Right lung (tissue), 2 donors: ENCODE measurements at regions not wholly inside any gene's neighbourhood (a gene's known extent, or its start where the extent isn't known, plus 50 kb on each side); places are given as distances from the start of the nearest gene placed in this dataset.

Source experiments
- DNase-seq, 2 donors: peaks; one replicate each; pipeline ENCODE4 v3.0.0-alpha.2; 2013

DNA sequence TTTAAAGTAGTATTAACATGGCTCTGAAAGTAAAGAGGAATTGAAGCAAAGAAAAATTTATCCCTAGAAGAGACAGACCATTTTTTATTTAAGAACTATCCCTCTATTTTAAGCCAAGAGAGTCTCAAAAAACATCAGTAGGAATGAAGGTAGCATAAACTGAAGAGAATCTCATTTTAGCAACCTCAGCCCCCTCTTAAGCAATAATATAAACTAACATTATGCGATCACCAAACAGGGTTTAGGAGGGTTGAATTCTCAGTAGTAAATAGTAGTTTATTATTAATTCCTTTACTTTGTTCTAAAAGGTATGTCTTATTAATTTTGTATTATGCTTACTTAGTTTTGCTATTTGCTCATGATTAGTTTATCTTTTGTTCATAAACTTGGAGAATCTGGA lies 287.4 kb downstream of the CDK5RAP2 start:
- no peak for DNase-seq

DNA sequence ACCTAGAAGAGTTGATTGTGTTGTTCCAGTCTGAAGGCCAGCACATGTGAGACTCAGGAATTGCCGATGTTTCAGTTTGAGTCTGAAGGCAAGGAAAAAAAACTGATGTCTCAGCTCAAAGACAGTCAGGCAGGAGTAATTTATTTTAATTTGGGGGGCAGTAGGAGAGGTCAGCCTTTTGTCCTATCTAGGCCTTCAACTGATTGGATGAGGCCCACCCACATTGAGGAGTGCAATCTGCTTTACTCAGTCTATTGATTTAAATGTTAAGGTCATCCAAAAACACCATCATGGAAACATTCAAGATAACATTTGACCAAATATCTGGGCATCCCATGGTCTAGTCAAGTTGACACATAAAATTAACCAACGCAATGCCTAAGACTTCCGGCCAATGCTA lies 288.9 kb downstream of the CDK5RAP2 start:
- DNase-seq = no peak

DNA sequence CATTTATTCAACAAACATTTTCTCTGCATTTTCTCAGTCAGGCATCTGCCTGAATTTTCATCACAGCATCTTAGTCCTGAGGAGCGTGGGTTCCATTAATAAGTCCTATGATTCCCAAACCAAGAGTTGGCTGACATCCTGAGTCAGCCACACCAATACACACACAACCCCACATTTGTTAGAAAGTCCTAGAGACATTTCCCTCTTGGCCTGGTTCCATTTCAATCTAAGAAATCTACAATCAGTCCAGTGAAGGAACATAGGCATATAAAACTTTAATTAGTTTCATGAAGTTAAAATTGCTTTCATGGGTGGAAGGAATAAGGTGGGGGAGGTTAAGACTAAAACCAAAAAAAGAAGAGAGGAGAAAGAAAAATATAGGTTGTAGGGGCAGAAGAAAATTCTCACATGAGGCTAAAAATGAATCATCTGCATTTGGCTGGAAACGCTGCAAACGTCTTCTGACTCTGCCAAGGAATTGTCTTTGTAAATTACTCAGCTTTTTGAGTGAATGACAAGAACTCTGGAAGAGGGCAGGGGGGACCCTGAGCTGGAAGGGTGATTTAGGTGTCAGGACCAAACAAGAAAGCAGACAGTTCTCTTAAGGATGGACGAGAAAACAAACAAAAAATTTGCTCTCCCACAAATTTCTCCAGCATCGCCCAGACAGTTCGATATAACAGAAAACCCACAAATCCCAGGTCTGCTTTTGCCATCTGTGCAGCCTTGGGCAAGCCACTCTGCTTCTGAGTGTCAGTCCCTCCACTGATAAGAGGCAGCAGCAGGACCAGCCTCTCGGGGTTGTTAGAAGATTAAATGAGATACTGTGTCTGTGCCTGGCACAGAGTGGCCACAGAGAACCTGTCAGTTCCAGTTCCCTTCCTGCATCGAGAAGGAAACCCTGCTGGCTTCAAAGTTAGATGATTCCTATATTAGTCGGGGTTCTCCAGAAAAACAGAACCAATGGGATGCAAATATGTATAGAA lies 289.7 kb downstream of the CDK5RAP2 start:
- DNase-seq = no peak

GRCh38 chr9:120289098-120289497 lies 290.9 kb downstream of the CDK5RAP2 start:
- no peak for DNase-seq

DNA sequence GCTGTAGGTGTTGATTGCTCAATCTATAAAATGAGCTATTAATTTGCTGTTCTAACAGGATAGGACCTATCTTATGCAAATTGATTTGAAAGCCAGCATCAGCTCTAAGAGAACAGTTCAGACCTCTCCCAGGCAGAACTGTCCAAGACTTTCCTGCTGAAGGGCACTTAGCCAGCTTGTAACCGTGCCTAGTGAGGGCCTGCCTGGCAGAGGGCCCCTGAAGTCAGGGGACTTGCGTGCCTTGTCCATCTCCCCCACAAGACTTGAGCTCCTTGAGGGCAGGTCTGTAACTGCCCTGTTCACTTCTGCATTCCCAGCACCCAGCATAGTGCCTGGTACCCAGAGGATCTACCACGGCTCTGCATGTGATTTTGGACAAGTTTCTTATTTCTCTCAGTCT lies 293.4 kb downstream of the CDK5RAP2 start:
- DNase-seq = no peak

GRCh38 chr9:120284821-120285220 lies 295.1 kb downstream of the CDK5RAP2 start:
- DNase-seq = no peak

DNA sequence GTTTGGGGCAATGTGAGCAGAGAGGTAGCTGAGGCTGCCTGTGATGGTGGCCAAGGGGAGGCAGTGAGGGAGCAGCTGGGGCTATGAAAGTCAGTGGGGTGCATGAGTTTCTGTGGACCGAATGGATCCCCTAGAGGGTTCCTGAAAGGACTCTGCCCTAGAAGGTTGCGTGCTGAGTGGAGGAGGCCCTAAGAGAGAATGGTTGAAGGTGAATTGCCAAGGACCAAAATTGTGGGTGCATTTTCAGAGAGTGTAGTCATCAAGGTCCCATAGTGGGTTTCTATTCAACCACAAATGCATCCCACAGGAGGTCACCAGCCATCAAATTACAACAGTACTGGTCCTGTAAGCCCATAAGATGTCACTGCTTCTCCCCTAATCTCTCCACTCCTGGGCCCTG lies 298.3 kb downstream of the CDK5RAP2 start:
- DNase-seq = no peak

- DNase-seq = no peak
Observed at GRCh38 chr9:120267929-120268328, 312.0 kb downstream of the CDK5RAP2 start.

GRCh38 chr9:120265791-120266190 lies 314.2 kb downstream of the CDK5RAP2 start:
- no peak for DNase-seq

- DNase-seq = no peak
Observed at GRCh38 chr9:120264528-120264927, 315.4 kb downstream of the CDK5RAP2 start.

DNA sequence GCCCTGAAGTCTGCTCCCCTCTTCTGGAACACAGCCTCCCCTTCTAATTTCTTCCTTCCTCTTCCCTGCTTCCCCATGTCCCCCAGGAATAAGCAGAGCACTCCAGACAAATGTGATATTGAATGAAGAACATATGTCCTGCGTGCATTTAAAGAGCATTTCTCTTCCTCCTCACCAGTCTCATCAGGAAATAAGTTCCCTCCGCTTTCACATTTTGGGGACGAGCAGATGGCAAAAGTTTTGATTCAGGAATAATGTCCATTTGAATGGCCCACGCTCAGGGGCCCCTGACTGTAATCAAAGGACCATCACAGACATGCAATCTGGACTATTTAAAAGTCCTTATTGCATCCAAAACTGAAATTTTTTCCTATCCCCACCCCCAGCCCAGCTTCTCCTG lies 316.1 kb downstream of the CDK5RAP2 start:
- DNase-seq = no peak

GRCh38 chr9:120261419-120261818 lies 318.5 kb downstream of the CDK5RAP2 start:
- no peak for DNase-seq

GRCh38 chr9:120259100-120259499 lies 320.9 kb downstream of the CDK5RAP2 start:
- no peak for DNase-seq

DNA sequence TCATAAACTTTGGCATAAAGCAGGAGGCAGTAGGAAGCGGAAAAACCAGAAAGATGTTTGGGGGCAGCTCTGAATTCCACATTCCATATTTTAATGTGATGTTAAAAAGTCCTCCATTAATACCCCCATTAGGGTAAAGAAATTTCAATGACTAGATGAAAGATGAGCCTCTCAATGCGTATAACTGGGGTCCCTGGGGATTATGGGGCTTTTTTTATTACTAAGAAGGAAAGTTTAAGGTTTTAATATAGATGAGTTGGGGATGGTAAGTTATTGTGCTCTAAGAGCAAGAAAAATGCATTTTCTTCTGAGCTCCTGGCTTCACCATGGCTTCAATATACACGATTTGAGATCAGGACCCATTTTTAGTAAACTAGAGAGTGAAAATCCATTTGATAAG lies 321.9 kb downstream of the CDK5RAP2 start:
- no peak for DNase-seq

GRCh38 chr9:120257483-120257882 lies 322.5 kb downstream of the CDK5RAP2 start:
- no peak for DNase-seq

GRCh38 chr9:120256146-120256545 lies 323.8 kb downstream of the CDK5RAP2 start:
- no peak for DNase-seq

DNA sequence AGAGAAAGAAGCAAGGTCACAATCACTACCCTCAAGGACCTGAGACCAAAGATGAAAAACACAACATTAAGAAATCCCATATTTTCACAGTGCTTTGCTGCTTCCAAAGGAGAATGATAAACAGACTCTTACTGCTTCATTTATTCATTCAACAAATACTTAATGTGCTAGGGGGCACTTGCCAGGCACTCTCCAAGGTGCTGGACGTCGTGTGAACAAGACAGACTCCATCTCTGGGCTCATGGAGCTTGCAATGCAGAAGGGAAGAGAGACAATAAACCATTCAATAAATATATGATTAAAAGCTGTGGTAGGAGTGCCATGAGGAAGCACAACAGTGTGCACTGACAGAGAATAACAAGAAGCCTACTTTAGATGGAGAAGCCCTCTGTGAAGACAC lies 327.7 kb downstream of the CDK5RAP2 start:
- DNase-seq = no peak

DNA sequence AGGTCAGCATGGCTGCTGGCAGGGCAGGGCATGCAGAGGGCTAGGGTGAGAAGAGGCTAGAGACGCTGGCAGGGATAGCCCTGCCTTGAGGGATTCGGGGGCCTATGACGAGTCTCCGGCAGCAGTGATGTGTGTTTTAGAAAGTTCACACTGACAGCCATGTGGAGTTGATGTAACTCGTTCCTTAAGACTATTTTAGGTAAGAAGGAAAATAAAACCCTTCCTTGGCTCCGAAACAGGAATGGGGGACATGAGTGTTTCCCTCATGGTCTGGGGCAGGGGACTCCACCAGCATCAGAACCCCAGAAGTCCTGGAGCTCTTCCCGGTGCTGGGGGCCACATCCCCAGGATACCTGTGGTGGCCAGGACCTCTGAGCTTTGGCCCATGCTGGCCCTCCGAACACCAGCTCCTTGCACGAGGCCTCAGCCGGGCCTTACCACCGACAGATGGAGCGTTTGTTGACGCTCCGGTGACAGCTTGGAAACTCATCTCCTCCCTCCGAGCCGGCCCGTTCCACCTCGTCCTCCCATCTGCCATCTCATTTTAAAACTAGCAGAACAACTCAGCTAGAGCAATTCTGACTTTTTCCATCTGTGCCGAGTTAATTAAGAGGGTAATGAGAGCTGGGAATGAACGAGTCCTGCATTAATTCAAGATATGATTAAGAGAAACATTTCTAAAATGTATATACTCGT lies 337.7 kb downstream of the CDK5RAP2 start:
- no peak for DNase-seq

DNA sequence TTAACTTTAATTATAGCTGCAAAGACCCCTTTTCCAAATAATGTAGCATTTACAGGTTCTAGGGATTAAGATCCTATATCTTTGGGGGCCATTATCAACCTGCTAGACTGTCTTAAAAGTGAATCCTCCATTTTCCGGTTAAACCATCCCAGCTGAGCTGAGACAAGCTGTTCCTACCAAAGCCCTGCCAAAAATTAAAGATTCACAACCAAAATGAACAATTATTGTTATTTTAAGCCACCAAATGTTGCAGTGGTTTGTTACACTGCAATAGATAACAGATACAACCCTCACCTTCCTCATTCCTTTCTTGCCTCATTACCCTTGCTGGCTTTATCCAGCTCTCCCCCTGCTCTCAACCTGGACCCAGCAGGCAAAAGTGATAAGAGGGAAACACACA lies 343.4 kb downstream of the CDK5RAP2 start:
- no peak for DNase-seq

- DNase-seq = no peak
Observed at GRCh38 chr9:120235081-120235480, 344.9 kb downstream of the CDK5RAP2 start.

DNA sequence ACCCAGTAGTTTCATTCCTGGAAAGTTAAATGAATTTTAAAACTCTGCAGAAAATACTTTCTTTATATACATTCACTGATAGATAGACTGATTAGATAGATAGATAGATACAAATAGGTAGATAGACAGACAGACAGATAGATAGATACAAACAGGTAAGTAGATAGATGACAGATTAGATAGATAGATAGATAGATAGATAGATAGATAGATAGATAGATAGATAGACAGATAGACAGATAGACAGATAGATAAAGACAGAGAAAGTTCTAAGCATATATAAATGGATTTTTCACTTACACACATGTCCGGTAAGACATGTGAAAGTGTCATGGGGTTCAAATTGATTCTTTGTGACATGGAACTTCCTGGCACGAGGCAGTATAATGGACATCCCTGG lies 349.7 kb downstream of the CDK5RAP2 start:
- DNase-seq = no peak

- DNase-seq = no peak
Observed at GRCh38 chr9:120221844-120222243, 358.1 kb downstream of the CDK5RAP2 start.

DNA sequence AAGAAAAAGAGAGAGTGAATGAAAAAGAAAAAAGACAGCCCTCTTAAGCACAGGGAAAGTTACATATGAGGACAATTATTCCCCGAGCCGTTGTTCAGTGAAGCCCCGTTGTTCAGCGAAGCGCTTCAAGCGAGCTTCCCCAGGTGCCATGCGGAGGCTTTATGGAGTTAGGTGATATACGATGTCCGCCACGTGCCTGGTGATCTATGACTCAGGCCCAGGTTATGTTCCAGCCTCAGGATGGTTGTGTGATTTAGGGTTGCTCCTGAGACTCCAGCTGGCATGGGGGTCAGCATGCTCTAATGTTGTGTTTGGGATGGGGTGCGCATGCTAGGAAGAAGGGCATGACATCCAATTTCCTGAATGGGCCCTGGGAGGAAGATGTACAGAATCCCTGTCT lies 365.6 kb downstream of the CDK5RAP2 start:
- no peak for DNase-seq
